Keratinocyte (primary cell): ENCODE measurements at regions not wholly inside any gene's neighbourhood (a gene's known extent, or its start where the extent isn't known, plus 50 kb on each side); places are given as distances from the start of the nearest gene placed in this dataset.

Source experiments
- DNase-seq: peaks from one replicate; pipeline ENCODE4 v3.0.0-alpha.2; 2011; ENCODE audit warnings: low read depth, missing footprints, low spot score
- FAIRE-seq: peaks from 2 replicates; lab custom pipeline; 2011; peaks lifted over from hg19 to GRCh38; lab: Jason Lieb, UNC
- H2AFZ ChIP-seq: 2 replicates; pipeline ENCODE4 v1.6.0; 2012; ENCODE audit warnings: low read length, control low read depth, inconsistent platforms; ENCODE audit not compliant: control insufficient read depth
- H3K27ac ChIP-seq: 2 replicates; pipeline ENCODE4 v1.5.1; 2011; ENCODE audit warnings: low read length; ENCODE audit not compliant: control insufficient read depth, insufficient read depth
- H3K27me3 ChIP-seq: 3 replicates; pipeline ENCODE4 v1.6.0; 2011; ENCODE audit warnings: low read length; ENCODE audit not compliant: control insufficient read depth, insufficient read depth; ENCODE audit errors: extremely low read depth
- H3K36me3 ChIP-seq, 2 experiments: 2 replicates in 1 of 2; 3 replicates in 1 of 2; pipeline ENCODE4 v1.5.1; 2011; ENCODE audit warnings: low read length in 2 of 2, mild to moderate bottlenecking in 1 of 2; ENCODE audit not compliant: control insufficient read depth in 2 of 2, insufficient read depth in 2 of 2; ENCODE audit errors: extremely low read depth in 1 of 2
- H3K4me1 ChIP-seq: 3 replicates; pipeline ENCODE4 v1.5.1; 2011; ENCODE audit warnings: low read length; ENCODE audit not compliant: control insufficient read depth, insufficient read depth; ENCODE audit errors: extremely low read depth
- H3K4me2 ChIP-seq: 3 replicates; pipeline ENCODE4 v1.6.0; 2011; ENCODE audit warnings: low read depth, low read length; ENCODE audit not compliant: control insufficient read depth, insufficient read depth; ENCODE audit errors: extremely low read depth
- H3K4me3 ChIP-seq, 3 experiments: fragments of 200-600 bp in 1 of 3; sonication (generic) in 1 of 3; 2 replicates in 2 of 3; 3 replicates in 1 of 3; pipeline ENCODE4 v1.5.1; 2011 to 2016; ENCODE audit warnings: low read length in 3 of 3, mild to moderate bottlenecking in 3 of 3, control low read depth in 2 of 3, inconsistent platforms in 1 of 3, low read depth in 1 of 3, mixed read lengths in 1 of 3, mixed run types in 1 of 3, moderate library complexity in 1 of 3; ENCODE audit not compliant: control insufficient read depth in 2 of 3, insufficient read depth in 2 of 3; ENCODE audit errors: extremely low read depth in 1 of 3
- H3K79me2 ChIP-seq: 2 replicates; pipeline ENCODE4 v1.6.0; 2012; ENCODE audit warnings: low read length; ENCODE audit not compliant: control insufficient read depth, insufficient read depth
- H3K9ac ChIP-seq: 3 replicates; pipeline ENCODE4 v1.6.0; 2011; ENCODE audit warnings: low read length; ENCODE audit not compliant: control insufficient read depth, insufficient read depth; ENCODE audit errors: extremely low read depth
- H3K9me1 ChIP-seq: 3 replicates; pipeline ENCODE4 v1.6.0; 2011; ENCODE audit warnings: low read length; ENCODE audit not compliant: control insufficient read depth, insufficient read depth; ENCODE audit errors: extremely low read depth
- H3K9me3 ChIP-seq: 2 replicates; pipeline ENCODE4 v1.5.1; 2012; ENCODE audit warnings: low read depth, low read length; ENCODE audit not compliant: control insufficient read depth
- H4K20me1 ChIP-seq: 3 replicates; pipeline ENCODE4 v1.6.0; 2011; ENCODE audit warnings: low read length; ENCODE audit not compliant: control insufficient read depth, insufficient read depth; ENCODE audit errors: extremely low read depth
- CTCF ChIP-seq, 3 experiments: IDR thresholded peaks in 1 of 3; conservative IDR thresholded peaks in 1 of 3; optimal IDR thresholded peaks in 1 of 3; 2 replicates in 2 of 3; 3 replicates in 1 of 3; pipeline versions ENCODE3 to v1.5.1; 2011; ENCODE audit warnings: low read length in 3 of 3, mild to moderate bottlenecking in 3 of 3, moderate library complexity in 2 of 3, control low read depth in 1 of 3, inconsistent platforms in 1 of 3; ENCODE audit not compliant: insufficient read depth in 2 of 3; ENCODE audit errors: extremely low read depth in 1 of 3
- EZH2 ChIP-seq: IDR thresholded peaks from one replicate; pipeline ENCODE4 v1.6.1; 2012; ENCODE audit warnings: inconsistent platforms, mild to moderate bottlenecking, low read length, moderate library complexity
- dilution Hi-C: fragments of 300-500 bp; cut with MboI; formaldehyde crosslinking; loops from one replicate; pipeline ENCODE4 v1.7.0; 2020; ENCODE audit warnings: low sequenced_read_pairs; ENCODE audit not compliant: extremely low pct_ligation_motif_present

- H3K27me3 ChIP-seq: no peaks in the 10 kb centered on the region
- H3K9ac ChIP-seq: no peak overlapping the region
- H3K79me2 ChIP-seq: no peaks in the 10 kb centered on the region
- no peak overlapping the region for H3K4me3 ChIP-seq
- no peak overlapping the region for H3K27ac ChIP-seq
- no peaks in the 10 kb centered on the region for H3K9me1 ChIP-seq
- no peak overlapping the region for H2AFZ ChIP-seq
- dilution Hi-C loops: no loop called here
- no peaks in the 10 kb centered on the region for H3K36me3 ChIP-seq
- TF ChIP-seq CTCF (optimal IDR thresholded peaks at IDR 0.05 in 1 of 3, IDR thresholded peaks at IDR 0.05 in 1 of 3, conservative IDR thresholded peaks at IDR 0.05 in 1 of 3; ENCODE audit: extremely low read depth in 1 of 3, insufficient read depth in 2 of 3, low read length in 3 of 3) (no peak), EZH2 (no peak)
- FAIRE-seq (no peak), DNase-seq (no peak)
- no peaks in the 10 kb centered on the region for H3K4me1 ChIP-seq
- H3K9me3 ChIP-seq: no peaks in the 10 kb centered on the region
- no peak overlapping the region for H3K4me2 ChIP-seq
- H4K20me1 ChIP-seq: no peaks in the 10 kb centered on the region
These were observed 739.2 kb downstream of the VRK1 start for GRCh38 chr14:97536421-97536820.

GRCh38 chr14:97538749-97539410 lies 741.7 kb downstream of the VRK1 start:
- dilution Hi-C loops: no loop called here
- Histone ChIP-seq H3K4me3 (no peak overlapping the region), H3K36me3 (no peaks in the 10 kb centered on the region), H3K79me2 (no peaks in the 10 kb centered on the region), H2AFZ (no peak overlapping the region), H3K9me1 (no peaks in the 10 kb centered on the region), H3K9me3 (no peaks in the 10 kb centered on the region), H3K27me3 (no peaks in the 10 kb centered on the region), H3K4me2 (no peak overlapping the region), H4K20me1 (no peaks in the 10 kb centered on the region), H3K4me1 (no peaks in the 10 kb centered on the region), H3K27ac (no peak overlapping the region), H3K9ac (no peak overlapping the region)
- FAIRE-seq (no peak), DNase-seq (no peak)
- no peak for TF ChIP-seq EZH2
- no peak for TF ChIP-seq CTCF (optimal IDR thresholded peaks at IDR 0.05 in 1 of 3, IDR thresholded peaks at IDR 0.05 in 1 of 3, conservative IDR thresholded peaks at IDR 0.05 in 1 of 3; ENCODE audit: extremely low read depth in 1 of 3, insufficient read depth in 2 of 3, low read length in 3 of 3)
